HCT116 (cell line): ENCODE measurements at regions not wholly inside any gene's neighbourhood (a gene's known extent, or its start where the extent isn't known, plus 50 kb on each side); places are given as distances from the start of the nearest gene placed in this dataset.

Source experiments
- ATAC-seq: fragments of 200-7000 bp; cut with Tn5 transposase; 2 replicates; pipeline ENCODE4 v1.9.1; 2020; ENCODE audit warnings: mild to moderate bottlenecking, moderate library complexity
- BruUV-seq: library from RNA; stranded (reverse); fragments of 400-500 nt; replicated peaks from 2 replicates; lab custom pipeline; 2021; lab: Mats Ljungman, UMichigan
- CTCF ChIA-PET: fragments of 300-600 bp; sonication (Branson Sonifier 250); formaldehyde crosslinking; loops from one replicate; lab custom pipeline; 2021; ENCODE audit warnings: antibody characterized with exemption; lab: Charles Lee
- POLR2A ChIA-PET: fragments of 300-600, 350-600 bp; sonication (Branson Sonifier 250); formaldehyde crosslinking; loops from one replicate; lab custom pipeline; 2021; ENCODE audit warnings: antibody characterized with exemption; lab: Charles Lee
- RAD21 ChIA-PET, 2 experiments: fragments of 300-600 bp; sonication (Branson Sonifier 250); formaldehyde crosslinking; loops; one replicate each; lab custom pipeline; 2023; ENCODE audit warnings: low total read pairs in 2 of 2; ENCODE audit not compliant: uncharacterized antibody in 2 of 2, unreplicated experiment in 2 of 2, low non-redundant PET in 1 of 2; lab: Charles Lee
- DNase-seq: peaks from one replicate; pipeline ENCODE4 v3.0.0-alpha.2; 2010; ENCODE audit warnings: low read depth, low spot score
- H2AFZ ChIP-seq: fragments of 200-600 bp; shearing (Covaris generic), sonication (generic); 2 replicates; pipeline ENCODE4 v1.6.1; 2017; ENCODE audit warnings: low read depth, mixed run types, mixed read lengths, antibody characterized with exemption, low read length; ENCODE audit not compliant: poor library complexity, severe bottlenecking
- H3K27ac ChIP-seq: 2 replicates; pipeline ENCODE4 v1.5.1; 2012; ENCODE audit warnings: low read depth, low read length
- H3K27me3 ChIP-seq: fragments of 200-600 bp; sonication (generic); 2 replicates; pipeline ENCODE4 v1.6.1; 2016; ENCODE audit warnings: mixed run types, low read length, mixed read lengths; ENCODE audit not compliant: insufficient read depth
- H3K36me3 ChIP-seq, 2 experiments: fragments of 200-500 bp in 1 of 2; fragments of 200-600 bp in 1 of 2; sonication (Bioruptor generic) in 1 of 2; sonication (generic) in 1 of 2; 2 replicates each; pipeline versions ENCODE4 v1.5.1 to v1.6.1; 2014 to 2016; ENCODE audit warnings: low read length in 2 of 2, inconsistent platforms in 1 of 2, mixed read lengths in 1 of 2, mixed run types in 1 of 2; ENCODE audit not compliant: insufficient read depth in 2 of 2, control insufficient read depth in 1 of 2
- H3K4me1 ChIP-seq, 2 experiments: fragments of 200-600 bp in 1 of 2; sonication (generic) in 1 of 2; 2 replicates each; pipeline versions ENCODE4 v1.5.1 to v1.6.1; 2012 to 2017; ENCODE audit warnings: low read length in 2 of 2, inconsistent platforms in 1 of 2, mild to moderate bottlenecking in 1 of 2, mixed read lengths in 1 of 2, mixed run types in 1 of 2, moderate library complexity in 1 of 2; ENCODE audit not compliant: insufficient read depth in 2 of 2, control insufficient read depth in 1 of 2
- H3K4me2 ChIP-seq: fragments of 200-600 bp; sonication (generic); 2 replicates; pipeline ENCODE4 v1.6.1; 2017; ENCODE audit warnings: mixed run types, low read length, mixed read lengths
- H3K4me3 ChIP-seq, 2 experiments: fragments of 200-600 bp in 1 of 2; sonication (generic) in 1 of 2; replicated peaks in 1 of 2; 2 replicates each; pipeline ENCODE4 v1.5.1; 2011 to 2016; ENCODE audit warnings: low read length in 2 of 2, control low read depth in 1 of 2, low read depth in 1 of 2, mild to moderate bottlenecking in 1 of 2, mixed read lengths in 1 of 2, mixed run types in 1 of 2
- H3K79me2 ChIP-seq: fragments of 200-600 bp; sonication (generic); 2 replicates; pipeline ENCODE4 v1.6.1; 2017; ENCODE audit warnings: mild to moderate bottlenecking, mixed run types, low read length, moderate library complexity, mixed read lengths; ENCODE audit not compliant: insufficient read depth
- H3K9ac ChIP-seq: fragments of 200-600 bp; sonication (generic); 2 replicates; pipeline ENCODE4 v1.6.1; 2016; ENCODE audit warnings: low read length, mixed read lengths
- H3K9me2 ChIP-seq: fragments of 200-600 bp; sonication (generic), shearing (Covaris generic); 2 replicates; pipeline ENCODE4 v1.6.1; 2017; ENCODE audit warnings: mixed run types, mild to moderate bottlenecking, moderate library complexity; ENCODE audit not compliant: insufficient read depth
- H3K9me3 ChIP-seq, 2 experiments: fragments of 200-500 bp in 1 of 2; fragments of 200-600 bp in 1 of 2; sonication (Bioruptor generic) in 1 of 2; sonication (generic) in 1 of 2; 2 replicates each; pipeline ENCODE4 v1.6.1; 2014 to 2017; ENCODE audit warnings: low read length in 2 of 2, mixed read lengths in 2 of 2, inconsistent platforms in 1 of 2, low read depth in 1 of 2, mild to moderate bottlenecking in 1 of 2, mixed run types in 1 of 2, moderate library complexity in 1 of 2; ENCODE audit not compliant: control insufficient read depth in 1 of 2, insufficient read depth in 1 of 2
- H4K20me1 ChIP-seq: fragments of 200-600 bp; sonication (generic), shearing (Covaris generic); 2 replicates; pipeline ENCODE4 v1.6.1; 2017; ENCODE audit warnings: mixed run types, mild to moderate bottlenecking, moderate library complexity; ENCODE audit not compliant: insufficient read depth
- CBX3 ChIP-seq: IDR thresholded peaks from 2 replicates; pipeline ENCODE4 v1.6.1; 2012; ENCODE audit warnings: low read depth
- FOSL1 ChIP-seq: IDR thresholded peaks from 2 replicates; pipeline ENCODE4 v1.6.1; 2012; ENCODE audit warnings: low read depth
- RAD21 ChIP-seq: IDR thresholded peaks from 2 replicates; pipeline ENCODE4 v1.6.1; 2012; ENCODE audit warnings: low read depth, mild to moderate bottlenecking
- SP1 ChIP-seq: IDR thresholded peaks from 2 replicates; pipeline ENCODE4 v1.6.1; 2012; ENCODE audit warnings: low read depth
- YY1 ChIP-seq: IDR thresholded peaks from 2 replicates; pipeline ENCODE4 v1.6.1; 2011; ENCODE audit warnings: low read length, low read depth, moderate library complexity, mild to moderate bottlenecking; ENCODE audit not compliant: insufficient replicate concordance; ENCODE audit errors: extremely low read depth
- ZBTB33 ChIP-seq: IDR thresholded peaks from 2 replicates; pipeline ENCODE4 v1.6.1; 2011; ENCODE audit warnings: mild to moderate bottlenecking, low read length, moderate library complexity; ENCODE audit not compliant: insufficient replicate concordance; ENCODE audit errors: extremely low read depth
- ZFX ChIP-seq: fragments of 450-650 bp; IDR thresholded peaks from 2 replicates; pipeline ENCODE4 v1.6.1; 2017
- intact Hi-C: fragments of 100-400 bp; cut with micrococcal nuclease; formaldehyde crosslinking; loops from 2 replicates; pipeline ENCODE4 v1.10.0; 2022

DNA sequence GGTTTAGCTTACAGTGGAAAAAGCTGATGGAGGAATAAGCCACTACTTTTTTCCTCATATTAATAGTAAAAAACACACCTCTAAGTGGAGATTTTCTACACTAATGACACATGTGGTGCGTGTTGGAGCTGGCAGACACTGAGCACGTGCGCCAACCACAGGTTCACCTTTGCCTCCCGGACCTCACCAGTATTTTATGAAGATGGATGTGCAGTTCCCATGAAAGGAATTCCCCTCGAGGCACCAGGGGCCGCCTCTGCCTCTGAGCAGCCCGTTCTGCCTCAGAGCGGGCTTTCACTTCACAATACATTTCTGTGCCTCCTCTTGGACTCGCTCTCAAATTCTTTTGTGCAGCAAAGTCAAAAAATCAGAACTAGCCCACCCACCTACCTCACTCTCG, 477.5 kb upstream of the ADARB2 start:
- H3K4me2 ChIP-seq, result no peak overlapping the region
- no peak for ATAC-seq
- H2AFZ ChIP-seq, result no peak overlapping the region
- ChIA-PET CTCF (no interaction called here), POLR2A (no interaction called here), RAD21 (no interaction called here)
- H3K27me3 ChIP-seq, result no peaks in the 10 kb centered on the region
- intact Hi-C loops, result no loop called here
- H3K9ac ChIP-seq, result no peak overlapping the region
- H3K27ac ChIP-seq, result no peak overlapping the region
- no peak for TF ChIP-seq CBX3
- no peak for TF ChIP-seq YY1
- no peak for DNase-seq
- H3K79me2 ChIP-seq, result no peaks in the 10 kb centered on the region
- peaks cover 8 to 29% of the 10 kb centered on the region in 2 experiments; a peak in 2 of 4 replicates for H3K9me3 ChIP-seq
- H3K9me2 ChIP-seq, result no peaks in the 10 kb centered on the region
- no peak overlapping the region for H3K4me3 ChIP-seq
- no TSS peak for BruUV-seq
- no peaks in the 10 kb centered on the region for H3K36me3 ChIP-seq
- no peaks in the 10 kb centered on the region for H4K20me1 ChIP-seq
- H3K4me1 ChIP-seq, result no peaks in the 10 kb centered on the region

DNA sequence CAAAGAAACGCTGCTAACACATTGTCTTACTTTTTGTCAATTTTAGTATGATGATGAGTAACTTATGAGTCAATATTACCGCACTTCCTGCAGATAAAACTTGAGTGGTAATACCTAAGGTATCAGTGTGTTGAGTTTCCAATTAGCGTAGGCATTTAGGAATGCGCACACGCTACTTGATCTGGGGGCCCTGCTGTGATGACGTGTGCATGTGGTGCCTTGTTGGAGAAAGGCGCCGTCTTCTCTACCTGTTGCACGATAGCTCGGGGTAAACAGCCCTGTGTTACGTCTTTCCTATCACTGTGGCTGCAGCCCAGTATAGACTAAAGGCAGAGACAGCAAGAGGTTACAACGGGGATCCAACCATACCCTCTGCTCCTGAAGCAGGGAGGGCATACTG, 476.8 kb upstream of the ADARB2 start:
- Histone ChIP-seq H3K4me3 (no peak overlapping the region), H3K9me3 (peaks cover 8 to 34% of the 10 kb centered on the region in 2 experiments; a peak in 2 of 4 replicates), H3K9ac (no peak overlapping the region), H2AFZ (no peak overlapping the region), H3K27ac (no peak overlapping the region), H3K4me1 (no peaks in the 10 kb centered on the region), H3K27me3 (no peaks in the 10 kb centered on the region), H4K20me1 (no peaks in the 10 kb centered on the region), H3K9me2 (no peaks in the 10 kb centered on the region), H3K79me2 (no peaks in the 10 kb centered on the region), H3K36me3 (no peaks in the 10 kb centered on the region), H3K4me2 (no peak overlapping the region)
- BruUV-seq, result no TSS peak
- RAD21 ChIA-PET, result no interaction called here
- DNase-seq, result no peak
- CTCF ChIA-PET, result no interaction called here
- intact Hi-C loops, result no loop called here
- POLR2A ChIA-PET, result no interaction called here
- ATAC-seq, result no peak
- TF ChIP-seq ZFX (no peak), FOSL1 (no peak), RAD21 (no peak), CBX3 (no peak), ZBTB33 (no peak), SP1 (no peak)
